Endothelial cell of umbilical vein (primary cell): ENCODE measurements at regions not wholly inside any gene's neighbourhood (a gene's known extent, or its start where the extent isn't known, plus 50 kb on each side); places are given as distances from the start of the nearest gene placed in this dataset.

Experiments used
- CTCF ChIP-seq, 2 donors: IDR thresholded peaks; 1 replicate in 1 of 2; 2 replicates in 1 of 2; pipeline ENCODE4 v1.5.1; 2011; ENCODE audit warnings: low read length in 2 of 2, mild to moderate bottlenecking in 2 of 2, moderate library complexity in 2 of 2, control low read depth in 1 of 2, inconsistent platforms in 1 of 2, low read depth in 1 of 2; ENCODE audit not compliant: insufficient read depth in 1 of 2; ENCODE audit errors: extremely low read depth in 1 of 2
- EZH2 ChIP-seq: IDR thresholded peaks from 2 replicates; pipeline ENCODE4 v1.6.1; 2012; ENCODE audit warnings: borderline replicate concordance, low read depth, mild to moderate bottlenecking, moderate library complexity, low read length, inconsistent platforms; ENCODE audit not compliant: severe bottlenecking
- FOS ChIP-seq: IDR thresholded peaks from 2 replicates; pipeline ENCODE4 v1.6.1; 2011; ENCODE audit warnings: mild to moderate bottlenecking, low read length, moderate library complexity, borderline replicate concordance; ENCODE audit not compliant: insufficient read depth
- GATA2 ChIP-seq: IDR thresholded peaks from 2 replicates; pipeline ENCODE4 v1.7.0; 2011; ENCODE audit warnings: low read depth, mild to moderate bottlenecking, moderate library complexity, mixed read lengths, low read length; ENCODE audit not compliant: insufficient read length, insufficient read depth
- JUN ChIP-seq: IDR thresholded peaks from 2 replicates; pipeline ENCODE4 v1.6.1; 2011; ENCODE audit warnings: borderline replicate concordance, low read depth; ENCODE audit not compliant: insufficient read length, insufficient read depth
- MAX ChIP-seq: IDR thresholded peaks from 2 replicates; pipeline ENCODE4 v1.6.1; 2011; ENCODE audit not compliant: insufficient read depth, insufficient read length
- POLR2A ChIP-seq: IDR thresholded peaks from 2 replicates; pipeline ENCODE4 v1.6.1; 2012; ENCODE audit warnings: low read depth, mild to moderate bottlenecking, control low read depth, low read length
- POLR2AphosphoS5 ChIP-seq: IDR thresholded peaks from 2 replicates; pipeline ENCODE4 v1.6.1; 2012; ENCODE audit warnings: low read depth, mild to moderate bottlenecking, control low read depth, low read length, moderate library complexity; ENCODE audit not compliant: insufficient read depth

DNA sequence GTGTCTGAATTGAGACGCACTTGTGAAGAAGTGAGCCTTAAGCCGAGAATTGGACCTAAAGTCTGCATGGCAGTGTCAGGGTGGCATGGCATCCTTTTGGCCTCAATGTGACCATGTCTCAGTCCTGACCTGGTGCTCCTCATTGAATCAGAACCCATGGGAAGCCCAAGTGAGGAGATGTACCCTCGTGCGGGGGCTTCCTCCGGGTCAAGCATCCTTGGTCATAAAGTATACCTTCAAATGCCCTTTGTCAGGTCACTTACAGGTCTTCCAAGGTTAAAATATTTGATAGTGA, 202.2 kb downstream of the GADD45G start:
- no peak for TF ChIP-seq CTCF (IDR thresholded peaks at IDR 0.05; ENCODE audit: extremely low read depth in 1 of 2, insufficient read depth in 1 of 2, low read depth in 1 of 2, low read length in 2 of 2)
- TF ChIP-seq MAX: no peak
- TF ChIP-seq POLR2A: no peak
- TF ChIP-seq EZH2: no peak
- no peak for TF ChIP-seq JUN
- TF ChIP-seq FOS: no peak
- TF ChIP-seq POLR2AphosphoS5: no peak
- TF ChIP-seq GATA2: no peak
